Uterus (tissue), 3 donors: ENCODE measurements at regions not wholly inside any gene's neighbourhood (a gene's known extent, or its start where the extent isn't known, plus 50 kb on each side); places are given as distances from the start of the nearest gene placed in this dataset.

Experiments
- DNase-seq, 2 donors: peaks; one replicate each; pipeline ENCODE4 v3.0.0-alpha.2; 2019 to 2020
- H3K27ac ChIP-seq, 2 donors: fragments of 200-600 bp; sonication (generic); 1 replicate in 1 of 2; 2 replicates in 1 of 2; pipeline ENCODE4 v1.5.1; 2016 to 2018
- H3K27me3 ChIP-seq, 2 donors: fragments of 200-600 bp; sonication (generic); one replicate each; pipeline ENCODE4 v1.5.1; 2018 to 2019; ENCODE audit warnings: control low read depth in 1 of 2
- H3K36me3 ChIP-seq, 2 donors: fragments of 200-600 bp; sonication (generic); one replicate each; pipeline ENCODE4 v1.5.1; 2019; ENCODE audit warnings: control low read depth in 1 of 2
- H3K4me1 ChIP-seq, 2 donors: fragments of 200-600 bp; sonication (generic); one replicate each; pipeline ENCODE4 v1.5.1; 2018 to 2019; ENCODE audit warnings: control low read depth in 1 of 2
- H3K4me3 ChIP-seq, 2 donors: fragments of 200-600 bp; sonication (generic); 1 replicate in 1 of 2; 2 replicates in 1 of 2; pipeline ENCODE4 v1.5.1; 2018 to 2019; ENCODE audit warnings: mild to moderate bottlenecking in 1 of 2
- H3K9me3 ChIP-seq, 2 donors: fragments of 200-600 bp; sonication (generic); one replicate each; pipeline ENCODE4 v1.5.1; 2019; ENCODE audit warnings: control low read depth in 1 of 2
- POLR2A ChIP-seq, 2 donors: fragments of 450-650 bp; IDR thresholded peaks; one replicate each; pipeline ENCODE4 v1.6.1; 2016; ENCODE audit warnings: antibody characterized with exemption in 2 of 2, mild to moderate bottlenecking in 1 of 2, moderate library complexity in 1 of 2
- intact Hi-C: fragments of 100-400 bp; cut with DNase I; formaldehyde crosslinking; loops from one replicate; pipeline ENCODE4 v1.15.1; 2023; ENCODE audit warnings: low total_unique reads
- TF ChIP-seq, protein P1 (sequence below), 4 experiments: fragments of 200-600 bp in 2 of 4; fragments of 450-650 bp in 2 of 4; sonication (generic) in 2 of 4; IDR thresholded peaks; one replicate each; pipeline ENCODE4 v1.5.1; 2016 to 2019; ENCODE audit warnings: antibody characterized with exemption in 4 of 4, mild to moderate bottlenecking in 2 of 4, moderate library complexity in 1 of 4
- donor health status: DM: yes; HTN: yes; CAD: no.

DNA sequence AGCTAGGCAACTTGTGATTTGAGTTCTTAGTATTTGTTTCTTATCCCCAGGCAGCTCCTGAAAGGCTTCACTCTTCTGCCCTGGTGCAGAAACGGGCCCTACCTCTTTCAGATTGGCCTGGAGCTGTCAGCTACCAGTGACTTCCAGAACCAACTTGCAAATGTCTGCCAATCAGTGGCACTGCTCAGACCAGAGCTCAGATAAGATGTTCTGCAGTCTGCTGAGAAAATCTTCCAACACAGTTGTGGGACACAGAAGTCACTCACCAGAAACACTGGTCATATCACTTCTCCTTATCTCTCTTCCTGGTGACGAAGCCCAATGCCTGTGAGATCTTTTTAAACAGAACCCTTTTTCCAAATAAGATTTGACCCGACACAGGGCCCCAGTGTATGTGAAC lies 81.9 kb upstream of the DUSP5 start:
- Histone ChIP-seq H3K27ac (no peak overlapping the region), H3K36me3 (no peaks in the 10 kb centered on the region), H3K4me3 (no peak overlapping the region), H3K27me3 (no peaks in the 10 kb centered on the region), H3K9me3 (no peaks in the 10 kb centered on the region), H3K4me1 (no peaks in the 10 kb centered on the region)
- no peak for DNase-seq
- intact Hi-C loops = no loop called here
- TF ChIP-seq POLR2A (IDR thresholded peaks at IDR 0.05) = no peak
- TF ChIP-seq, protein P1, sequence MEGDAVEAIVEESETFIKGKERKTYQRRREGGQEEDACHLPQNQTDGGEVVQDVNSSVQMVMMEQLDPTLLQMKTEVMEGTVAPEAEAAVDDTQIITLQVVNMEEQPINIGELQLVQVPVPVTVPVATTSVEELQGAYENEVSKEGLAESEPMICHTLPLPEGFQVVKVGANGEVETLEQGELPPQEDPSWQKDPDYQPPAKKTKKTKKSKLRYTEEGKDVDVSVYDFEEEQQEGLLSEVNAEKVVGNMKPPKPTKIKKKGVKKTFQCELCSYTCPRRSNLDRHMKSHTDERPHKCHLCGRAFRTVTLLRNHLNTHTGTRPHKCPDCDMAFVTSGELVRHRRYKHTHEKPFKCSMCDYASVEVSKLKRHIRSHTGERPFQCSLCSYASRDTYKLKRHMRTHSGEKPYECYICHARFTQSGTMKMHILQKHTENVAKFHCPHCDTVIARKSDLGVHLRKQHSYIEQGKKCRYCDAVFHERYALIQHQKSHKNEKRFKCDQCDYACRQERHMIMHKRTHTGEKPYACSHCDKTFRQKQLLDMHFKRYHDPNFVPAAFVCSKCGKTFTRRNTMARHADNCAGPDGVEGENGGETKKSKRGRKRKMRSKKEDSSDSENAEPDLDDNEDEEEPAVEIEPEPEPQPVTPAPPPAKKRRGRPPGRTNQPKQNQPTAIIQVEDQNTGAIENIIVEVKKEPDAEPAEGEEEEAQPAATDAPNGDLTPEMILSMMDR (IDR thresholded peaks at IDR 0.05) = no peak

DNA sequence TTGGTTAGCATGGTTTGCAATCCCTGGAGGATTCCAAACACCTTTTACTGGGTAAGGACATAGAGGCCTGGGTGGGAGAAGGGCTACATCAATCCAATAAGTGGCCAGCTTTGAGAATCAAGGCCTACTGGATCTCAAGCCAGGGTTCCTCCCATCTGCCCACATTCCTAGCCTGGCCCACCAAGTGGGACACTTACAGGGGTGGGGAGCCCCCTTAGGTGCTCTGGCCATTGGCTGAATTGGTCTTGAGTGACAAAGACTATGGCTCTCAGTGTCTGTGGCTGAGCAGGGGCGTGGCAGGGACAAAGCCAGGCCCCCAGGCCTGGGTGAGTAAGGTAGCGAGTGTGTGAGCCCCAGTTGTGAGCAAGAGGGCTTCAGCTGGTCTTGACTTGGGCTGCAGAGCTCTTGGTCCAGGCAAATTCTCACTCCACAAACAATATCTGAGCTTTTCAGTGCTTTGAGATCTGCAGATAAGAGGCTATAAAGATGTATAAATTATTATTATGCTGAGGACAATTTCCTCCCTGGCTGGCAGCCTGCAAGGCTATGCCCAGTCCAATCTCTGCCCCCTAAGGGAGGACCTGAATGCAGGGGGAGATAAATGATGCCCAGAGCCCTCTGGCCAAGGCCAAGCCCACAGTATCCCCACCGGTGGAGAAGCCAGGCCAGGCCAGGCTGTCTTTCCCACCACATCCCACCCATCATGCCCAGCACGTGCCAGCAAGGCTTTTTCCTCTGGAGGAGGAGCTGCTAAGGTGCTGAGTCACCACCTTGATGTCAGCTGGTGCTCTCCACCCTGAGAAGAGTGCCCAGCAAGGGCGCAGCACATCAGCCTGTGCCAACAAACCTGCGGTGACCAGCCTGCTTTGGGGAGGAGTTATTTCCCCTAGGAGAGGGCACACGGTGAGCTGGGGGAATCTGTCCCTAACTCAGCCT lies 80.7 kb upstream of the DUSP5 start:
- Histone ChIP-seq H3K27ac (no peak overlapping the region), H3K4me1 (no peaks in the 10 kb centered on the region), H3K9me3 (no peaks in the 10 kb centered on the region), H3K36me3 (no peaks in the 10 kb centered on the region), H3K27me3 (no peaks in the 10 kb centered on the region), H3K4me3 (no peak overlapping the region)
- intact Hi-C loops = no loop called here
- no peak for TF ChIP-seq POLR2A (IDR thresholded peaks at IDR 0.05)
- TF ChIP-seq, protein P1 (IDR thresholded peaks at IDR 0.05) = no peak
- DNase-seq = no peak

DNA sequence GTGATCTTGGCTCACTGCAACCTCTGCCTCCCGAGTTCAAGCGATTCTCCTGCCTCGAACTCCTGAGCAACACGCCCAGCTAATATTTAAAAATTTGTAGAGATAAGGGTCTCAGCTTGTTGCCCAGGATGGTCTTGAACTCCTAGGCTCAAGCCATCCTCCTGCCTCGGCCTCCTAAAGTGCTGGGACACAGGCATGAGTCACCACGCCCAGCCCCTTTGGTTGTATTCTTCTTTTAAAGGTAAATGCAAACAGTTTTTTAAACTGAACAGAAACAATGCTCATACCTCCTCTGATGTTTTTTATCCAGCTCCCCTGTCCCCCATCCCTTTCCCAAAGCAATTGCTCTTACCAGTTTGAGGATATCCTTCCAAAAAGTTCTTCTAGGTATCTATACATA lies 79.5 kb upstream of the DUSP5 start:
- Histone ChIP-seq H3K27ac (no peak overlapping the region), H3K36me3 (no peaks in the 10 kb centered on the region), H3K4me3 (no peak overlapping the region), H3K9me3 (no peaks in the 10 kb centered on the region), H3K27me3 (no peaks in the 10 kb centered on the region), H3K4me1 (no peaks in the 10 kb centered on the region)
- TF ChIP-seq, protein P1 (IDR thresholded peaks at IDR 0.05) = no peak
- no peak for TF ChIP-seq POLR2A (IDR thresholded peaks at IDR 0.05)
- DNase-seq = no peak
- intact Hi-C loops = no loop called here

DNA sequence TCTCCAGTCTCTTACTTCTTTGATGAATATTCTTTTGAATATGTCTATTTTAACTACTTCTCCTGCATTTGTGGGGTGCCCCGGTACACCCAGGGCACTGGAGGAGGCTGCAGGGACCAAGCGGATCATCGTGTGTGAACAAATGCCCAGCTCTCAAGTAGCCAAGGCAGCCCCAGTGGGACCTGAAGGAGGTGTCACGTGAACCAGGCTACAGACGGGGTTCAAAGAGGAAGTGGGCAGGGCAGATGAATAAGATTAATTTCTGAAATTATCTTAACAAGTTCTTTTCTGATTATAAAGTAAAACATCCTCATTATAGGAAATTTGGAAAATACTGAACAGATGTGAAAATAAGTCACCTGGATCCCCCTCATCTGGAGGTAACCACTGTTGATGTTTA lies 78.4 kb upstream of the DUSP5 start:
- H3K36me3 ChIP-seq = no peaks in the 10 kb centered on the region
- no peak for DNase-seq
- no peaks in the 10 kb centered on the region for H3K4me1 ChIP-seq
- no peak for TF ChIP-seq POLR2A (IDR thresholded peaks at IDR 0.05)
- TF ChIP-seq, protein P1 (IDR thresholded peaks at IDR 0.05) = no peak
- intact Hi-C loops = no loop called here
- no peak overlapping the region for H3K4me3 ChIP-seq
- no peaks in the 10 kb centered on the region for H3K9me3 ChIP-seq
- H3K27ac ChIP-seq = no peak overlapping the region
- H3K27me3 ChIP-seq = no peaks in the 10 kb centered on the region

DNA sequence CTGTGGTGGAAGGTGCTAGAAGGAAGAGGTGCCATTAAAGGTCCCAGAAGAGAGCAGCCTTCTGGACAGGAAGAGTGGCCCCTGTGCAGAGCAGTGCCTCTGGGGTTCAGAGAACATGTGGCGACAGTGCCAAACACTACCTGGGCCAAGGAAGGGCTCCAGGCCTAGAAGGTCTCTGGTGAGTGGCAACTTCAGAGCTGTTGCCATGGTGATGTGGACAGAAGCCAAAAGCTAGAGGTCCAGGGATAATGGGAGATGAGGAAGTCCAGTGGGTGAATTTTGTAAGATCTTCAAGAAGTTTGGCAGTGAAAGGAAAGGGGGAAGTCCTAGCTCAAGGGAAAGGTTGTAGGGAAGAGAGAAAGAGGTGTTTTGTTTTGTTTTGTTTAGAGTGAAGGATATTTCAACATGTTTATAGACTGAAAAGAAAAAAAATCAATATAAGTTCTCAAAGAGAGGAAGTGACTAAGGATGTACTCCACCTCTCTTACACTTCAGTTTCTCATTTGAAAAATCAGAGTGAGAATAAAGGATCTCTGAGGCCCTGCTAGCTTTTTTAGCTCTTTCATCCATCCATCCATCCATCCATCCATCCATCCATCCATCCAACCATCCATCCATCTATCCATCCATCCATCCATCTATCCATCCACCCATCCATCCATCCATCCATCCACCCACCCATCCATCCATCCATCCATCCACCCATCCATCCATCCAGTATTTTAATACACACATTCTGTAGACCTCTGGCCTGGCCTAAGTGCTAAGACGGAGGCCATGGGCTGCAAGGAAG lies 77.1 kb upstream of the DUSP5 start:
- H3K4me1 ChIP-seq = no peaks in the 10 kb centered on the region
- H3K36me3 ChIP-seq = no peaks in the 10 kb centered on the region
- no peak for TF ChIP-seq POLR2A (IDR thresholded peaks at IDR 0.05)
- TF ChIP-seq, protein P1 (IDR thresholded peaks at IDR 0.05) = no peak
- H3K27ac ChIP-seq = no peak overlapping the region
- H3K9me3 ChIP-seq = no peaks in the 10 kb centered on the region
- no peaks in the 10 kb centered on the region for H3K27me3 ChIP-seq
- intact Hi-C loops = no loop called here
- no peak overlapping the region for H3K4me3 ChIP-seq
- no peak for DNase-seq
